Thoracic aorta (tissue), 2 donors: ENCODE measurements at regions not wholly inside any gene's neighbourhood (a gene's known extent, or its start where the extent isn't known, plus 50 kb on each side); places are given as distances from the start of the nearest gene placed in this dataset.

Source experiments
- ATAC-seq: fragments of 150-250 bp; one replicate; pipeline ENCODE4 v1.8.0; 2017; ENCODE audit warnings: low read depth; ENCODE audit not compliant: insufficient number of reproducible peaks, low FRiP score
- DNase-seq: peaks from one replicate; pipeline ENCODE4 v3.0.0-alpha.2; 2020; ENCODE audit warnings: low spot score
- H3K27ac ChIP-seq, 2 donors: fragments of 200-600 bp; sonication (generic); 1 replicate in 1 of 2; 2 replicates in 1 of 2; pipeline ENCODE4 v1.5.1; 2016; ENCODE audit warnings: mild to moderate bottlenecking in 2 of 2, moderate library complexity in 2 of 2
- H3K27me3 ChIP-seq: fragments of 200-600 bp; sonication (generic); replicated peaks from 2 replicates; pipeline ENCODE4 v1.6.0; 2016; ENCODE audit warnings: mild to moderate bottlenecking; ENCODE audit not compliant: insufficient read depth
- H3K36me3 ChIP-seq: fragments of 200-600 bp; sonication (generic); one replicate; pipeline ENCODE4 v1.5.1; 2016
- H3K4me1 ChIP-seq, 2 donors: fragments of 200-600 bp; sonication (generic); 1 replicate in 1 of 2; 2 replicates in 1 of 2; pipeline versions ENCODE4 v1.5.1 to v1.6.0; 2016; ENCODE audit warnings: low read depth in 2 of 2, mild to moderate bottlenecking in 1 of 2; ENCODE audit not compliant: control insufficient read depth in 1 of 2
- H3K4me3 ChIP-seq: fragments of 200-600 bp; sonication (generic); 2 replicates; pipeline ENCODE4 v1.5.1; 2016; ENCODE audit warnings: mild to moderate bottlenecking
- H3K9me3 ChIP-seq: fragments of 200-600 bp; sonication (generic); 2 replicates; pipeline ENCODE4 v1.5.1; 2016
- CTCF ChIP-seq: fragments of 200-600 bp; sonication (generic); IDR thresholded peaks from one replicate; pipeline ENCODE4 v1.5.1; 2019; ENCODE audit warnings: antibody characterized with exemption

GRCh38 chr10:125397608-125398007, 237.2 kb upstream of the CTBP2 start:
- H3K9me3 ChIP-seq = no peaks in the 10 kb centered on the region
- ATAC-seq = no peak
- no peaks in the 10 kb centered on the region for H3K27me3 ChIP-seq
- H3K27ac ChIP-seq = no peak overlapping the region
- H3K4me1 ChIP-seq = no peaks in the 10 kb centered on the region
- no peak overlapping the region for H3K4me3 ChIP-seq
- TF ChIP-seq CTCF = no peak
- DNase-seq = no peak
- no peaks in the 10 kb centered on the region for H3K36me3 ChIP-seq

- Histone ChIP-seq H3K27ac (no peak overlapping the region), H3K4me3 (no peak overlapping the region), H3K36me3 (no peaks in the 10 kb centered on the region), H3K4me1 (no peaks in the 10 kb centered on the region), H3K9me3 (no peaks in the 10 kb centered on the region), H3K27me3 (no peaks in the 10 kb centered on the region)
- TF ChIP-seq CTCF = no peak
- ATAC-seq (no peak), DNase-seq (no peak)
These were observed 236.3 kb upstream of the CTBP2 start for GRCh38 chr10:125396676-125397075.

- ATAC-seq = no peak
- DNase-seq = no peak
- H3K9me3 ChIP-seq = peaks cover 3% of the 10 kb centered on the region
These were observed 232.2 kb upstream of the CTBP2 start for GRCh38 chr10:125392609-125393008.

GRCh38 chr10:125392154-125392553, 231.8 kb upstream of the CTBP2 start:
- no peaks in the 10 kb centered on the region for H3K36me3 ChIP-seq
- no peaks in the 10 kb centered on the region for H3K4me1 ChIP-seq
- H3K27ac ChIP-seq = no peak overlapping the region
- TF ChIP-seq CTCF = no peak
- peaks cover 3% of the 10 kb centered on the region for H3K9me3 ChIP-seq
- ATAC-seq = no peak
- H3K27me3 ChIP-seq = no peaks in the 10 kb centered on the region
- no peak overlapping the region for H3K4me3 ChIP-seq
- DNase-seq = no peak

More at GRCh38 chr10:125392609-125393008, 232.2 kb upstream of the CTBP2 start:
- Histone ChIP-seq H3K27ac (no peak overlapping the region), H3K4me1 (no peaks in the 10 kb centered on the region), H3K36me3 (no peaks in the 10 kb centered on the region), H3K4me3 (no peak overlapping the region), H3K27me3 (no peaks in the 10 kb centered on the region)
- no peak for TF ChIP-seq CTCF

- ATAC-seq (no peak), DNase-seq (no peak)
- no peaks in the 10 kb centered on the region for H3K4me1 ChIP-seq
- H3K9me3 ChIP-seq = peaks cover 3% of the 10 kb centered on the region
- H3K27ac ChIP-seq = no peak overlapping the region
- no peak for TF ChIP-seq CTCF
- H3K4me3 ChIP-seq = no peak overlapping the region
- no peaks in the 10 kb centered on the region for H3K27me3 ChIP-seq
- no peaks in the 10 kb centered on the region for H3K36me3 ChIP-seq
These were observed 229.3 kb upstream of the CTBP2 start for GRCh38 chr10:125389648-125390047.
